Endothelial cell of umbilical vein (primary cell): ENCODE measurements at regions not wholly inside any gene's neighbourhood (a gene's known extent, or its start where the extent isn't known, plus 50 kb on each side); places are given as distances from the start of the nearest gene placed in this dataset.

Source experiments
- MYC ChIP-seq: IDR thresholded peaks from one replicate; pipeline ENCODE4 v1.6.1; 2011; ENCODE audit warnings: mild to moderate bottlenecking, low read depth, low read length
- POLR2A ChIP-seq: IDR thresholded peaks from 2 replicates; pipeline ENCODE4 v1.6.1; 2012; ENCODE audit warnings: low read depth, mild to moderate bottlenecking, control low read depth, low read length

DNA sequence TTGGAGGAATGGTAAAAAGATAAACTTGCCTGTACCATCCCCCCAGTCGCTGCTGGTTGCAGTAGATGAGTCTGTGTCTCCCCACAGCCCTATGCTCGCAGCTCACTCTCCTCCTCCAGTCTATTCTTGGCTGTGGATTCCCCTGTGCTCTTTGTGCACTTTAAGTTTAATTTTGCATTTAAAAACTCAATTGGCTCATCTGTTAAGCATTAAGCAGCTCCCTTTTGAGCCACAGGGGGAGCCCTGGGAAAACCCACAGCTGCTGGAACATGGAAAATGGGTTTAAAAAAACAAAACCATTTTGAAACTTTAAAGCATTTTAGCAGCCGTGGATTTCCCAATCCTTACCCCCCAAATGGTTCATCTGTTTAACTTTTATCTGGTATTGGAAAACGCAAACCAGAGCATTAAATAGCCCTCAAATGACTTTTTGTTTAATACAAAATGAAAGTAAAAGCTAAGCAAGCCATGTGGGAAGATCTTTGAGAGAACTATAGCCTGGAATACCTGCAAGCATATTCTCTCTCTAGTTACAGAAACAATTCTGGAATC, 536.9 kb downstream of the ZIC1 start:
- TF ChIP-seq MYC (no peak), POLR2A (no peak)
